GM12874 (cell line): ENCODE measurements at regions not wholly inside any gene's neighbourhood (a gene's known extent, or its start where the extent isn't known, plus 50 kb on each side); places are given as distances from the start of the nearest gene placed in this dataset.

Source experiments
- CTCF ChIP-seq: IDR thresholded peaks from 2 replicates; pipeline ENCODE4 v1.5.1; 2011; ENCODE audit warnings: low read depth, mild to moderate bottlenecking, control low read depth, low read length, moderate library complexity; ENCODE audit not compliant: insufficient read depth

- no peak for TF ChIP-seq CTCF
Observed at GRCh38 chr6:87754828-87755227, 52.8 kb upstream of the AKIRIN2 start.

GRCh38 chr6:87753131-87753685 lies 51.2 kb upstream of the AKIRIN2 start:
- TF ChIP-seq CTCF: no peak
